Calu3 (cell line): ENCODE measurements at regions not wholly inside any gene's neighbourhood (a gene's known extent, or its start where the extent isn't known, plus 50 kb on each side); places are given as distances from the start of the nearest gene placed in this dataset.
A peak's percentile ranks its signal among the peaks of the same experiment; 100 is the strongest.

ENCODE experiments used
- BruUV-seq: library from RNA; stranded (reverse); fragments of 400-500 nt; replicated peaks from 2 replicates; lab custom pipeline; 2021; lab: Mats Ljungman, UMichigan
- CTCF ChIA-PET: fragments of 300-600 bp; sonication (Branson Sonifier 250); formaldehyde crosslinking; loops from one replicate; lab custom pipeline; 2022; ENCODE audit warnings: antibody characterized with exemption; lab: Charles Lee
- DNase-seq: peaks from one replicate; pipeline ENCODE4 v3.0.0; 2022
- H3K27ac Mint-ChIP-seq: one replicate; pipeline ENCODE4 v1.8.0; 2022; ENCODE audit warnings: mixed read lengths; ENCODE audit not compliant: unreplicated experiment
- H3K27me3 Mint-ChIP-seq: one replicate; pipeline ENCODE4 v1.8.0; 2022; ENCODE audit warnings: mixed read lengths; ENCODE audit not compliant: unreplicated experiment
- H3K36me3 Mint-ChIP-seq: one replicate; pipeline ENCODE4 v1.8.0; 2022; ENCODE audit warnings: mild to moderate bottlenecking, moderate library complexity, mixed read lengths; ENCODE audit not compliant: insufficient read depth, unreplicated experiment
- H3K4me1 Mint-ChIP-seq: one replicate; pipeline ENCODE4 v1.8.0; 2022; ENCODE audit warnings: mild to moderate bottlenecking, low read depth, mixed read lengths; ENCODE audit not compliant: unreplicated experiment
- H3K4me3 Mint-ChIP-seq: one replicate; pipeline ENCODE4 v1.8.0; 2022; ENCODE audit warnings: mild to moderate bottlenecking, low read depth, moderate library complexity, mixed read lengths; ENCODE audit not compliant: unreplicated experiment
- H3K9me3 Mint-ChIP-seq: one replicate; pipeline ENCODE4 v1.8.0; 2022; ENCODE audit warnings: low read depth, mixed read lengths; ENCODE audit not compliant: unreplicated experiment
- intact Hi-C: fragments of 100-400 bp; cut with micrococcal nuclease; formaldehyde crosslinking; loops from one replicate; pipeline ENCODE4 v1.10.0; 2022; ENCODE audit not compliant: unreplicated experiment
- TF ChIP-seq, protein P1 (sequence below): fragments of 200-600 bp; IDR thresholded peaks from one replicate; pipeline ENCODE4 v1.8.0; 2022; ENCODE audit warnings: antibody characterized with exemption; ENCODE audit not compliant: unreplicated experiment

- Mint-ChIP-seq H3K4me1 (peaks cover 6% of the 10 kb centered on the region), H3K27me3 (peaks cover 27% of the 10 kb centered on the region), H3K36me3 (no peaks in the 10 kb centered on the region), H3K9me3 (no peaks in the 10 kb centered on the region), H3K4me3 (no peak overlapping the region), H3K27ac (no peak overlapping the region)
- TF ChIP-seq, protein P1, sequence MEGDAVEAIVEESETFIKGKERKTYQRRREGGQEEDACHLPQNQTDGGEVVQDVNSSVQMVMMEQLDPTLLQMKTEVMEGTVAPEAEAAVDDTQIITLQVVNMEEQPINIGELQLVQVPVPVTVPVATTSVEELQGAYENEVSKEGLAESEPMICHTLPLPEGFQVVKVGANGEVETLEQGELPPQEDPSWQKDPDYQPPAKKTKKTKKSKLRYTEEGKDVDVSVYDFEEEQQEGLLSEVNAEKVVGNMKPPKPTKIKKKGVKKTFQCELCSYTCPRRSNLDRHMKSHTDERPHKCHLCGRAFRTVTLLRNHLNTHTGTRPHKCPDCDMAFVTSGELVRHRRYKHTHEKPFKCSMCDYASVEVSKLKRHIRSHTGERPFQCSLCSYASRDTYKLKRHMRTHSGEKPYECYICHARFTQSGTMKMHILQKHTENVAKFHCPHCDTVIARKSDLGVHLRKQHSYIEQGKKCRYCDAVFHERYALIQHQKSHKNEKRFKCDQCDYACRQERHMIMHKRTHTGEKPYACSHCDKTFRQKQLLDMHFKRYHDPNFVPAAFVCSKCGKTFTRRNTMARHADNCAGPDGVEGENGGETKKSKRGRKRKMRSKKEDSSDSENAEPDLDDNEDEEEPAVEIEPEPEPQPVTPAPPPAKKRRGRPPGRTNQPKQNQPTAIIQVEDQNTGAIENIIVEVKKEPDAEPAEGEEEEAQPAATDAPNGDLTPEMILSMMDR: no peak
- no peak for DNase-seq
- BruUV-seq: no TSS peak
- intact Hi-C loops: no loop called here
- CTCF ChIA-PET: no interaction called here
These were observed 160.5 kb upstream of the DIO3 start for GRCh38 chr14:101400830-101401229.

GRCh38 chr14:101402936-101403660, 158.2 kb upstream of the DIO3 start:
- intact Hi-C loops: no loop called here
- CTCF ChIA-PET: interaction anchor here (0.6 kb wide), 1 partner anchor 116 kb away, joined by 5 read pairs; no protein-coding TSS in a partner anchor
- peaks cover 39% of the 10 kb centered on the region for H3K27me3 Mint-ChIP-seq
- TF ChIP-seq, protein P1: no peak
- H3K4me1 Mint-ChIP-seq: peaks cover 6% of the 10 kb centered on the region
- no peak overlapping the region for H3K4me3 Mint-ChIP-seq
- no peaks in the 10 kb centered on the region for H3K9me3 Mint-ChIP-seq
- no peak for DNase-seq
- no peaks in the 10 kb centered on the region for H3K36me3 Mint-ChIP-seq
- H3K27ac Mint-ChIP-seq: no peak overlapping the region
- no TSS peak for BruUV-seq

GRCh38 chr14:101404426-101405170, 156.7 kb upstream of the DIO3 start:
- Mint-ChIP-seq H3K27me3 (peaks cover 32% of the 10 kb centered on the region), H3K4me1 (peaks cover 6% of the 10 kb centered on the region), H3K4me3 (no peak overlapping the region), H3K9me3 (no peaks in the 10 kb centered on the region), H3K27ac (no peak overlapping the region), H3K36me3 (no peaks in the 10 kb centered on the region)
- no peak for DNase-seq
- TF ChIP-seq, protein P1: no peak
- BruUV-seq: no TSS peak
- intact Hi-C loops: no loop called here
- CTCF ChIA-PET: no interaction called here

DNA sequence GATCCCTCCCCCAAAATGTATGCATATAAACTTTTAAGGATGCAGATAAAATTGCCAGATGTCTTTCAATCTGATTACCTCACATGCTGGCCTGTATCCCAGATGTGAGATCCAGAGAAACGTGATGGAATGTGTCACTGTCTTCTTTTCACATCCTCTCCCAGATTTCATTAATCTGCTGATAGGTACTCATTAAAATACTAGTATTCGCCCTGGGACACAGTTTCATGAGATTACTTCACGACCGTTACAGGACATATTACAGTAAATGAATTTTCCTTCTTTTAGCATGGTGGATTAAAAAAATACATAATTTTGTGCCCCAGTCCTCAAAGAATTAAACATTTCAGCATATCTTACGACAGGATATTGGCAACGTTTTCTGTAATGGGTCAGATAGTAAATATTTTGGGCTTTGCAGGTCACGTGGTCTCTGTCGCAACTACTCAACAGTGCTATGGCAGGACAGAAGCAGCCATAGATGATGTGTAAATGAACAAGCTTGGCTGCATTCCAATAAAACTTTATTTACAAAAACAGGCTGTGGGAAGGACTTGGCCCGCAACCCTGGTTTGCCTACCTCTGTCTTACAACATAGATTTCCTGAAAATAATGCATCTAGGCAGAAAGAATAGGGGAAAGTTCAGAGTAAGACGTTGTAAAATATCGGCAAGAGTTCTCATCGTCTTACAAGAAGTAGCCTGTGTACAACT, 156.0 kb upstream of the DIO3 start:
- intact Hi-C loops: no loop called here
- Mint-ChIP-seq H3K9me3 (no peaks in the 10 kb centered on the region), H3K27me3 (peaks cover 24% of the 10 kb centered on the region), H3K36me3 (no peaks in the 10 kb centered on the region), H3K27ac (no peak overlapping the region), H3K4me1 (peaks cover 6% of the 10 kb centered on the region), H3K4me3 (no peak overlapping the region)
- DNase-seq: peak; percentile 14
- CTCF ChIA-PET: no interaction called here
- no TSS peak for BruUV-seq
- TF ChIP-seq, protein P1: no peak
